ENCODE measurements at regions not wholly inside any gene's neighbourhood (a gene's known extent, or its start where the extent isn't known, plus 50 kb on each side); places are given as distances from the start of the nearest gene placed in this dataset.

GRCh38 chr19:29016926-29017760 lies 195.8 kb downstream of the UQCRFS1 start:
- Histone ChIP-seq H3K4me3 (no peak overlapping the region), H3K27me3 (peaks cover 0 to 36% of the 10 kb centered on the region in 2 donors), H3K27ac (no peak overlapping the region), H3K4me1 (no peaks in the 10 kb centered on the region), H3K9me3 (no peaks in the 10 kb centered on the region), H3K36me3 (no peaks in the 10 kb centered on the region)
- ATAC-seq = no peak
- intact Hi-C loops (cut with DNase I) = no loop called here
- no peak for TF ChIP-seq CTCF (IDR thresholded peaks at IDR 0.05)
- no peak for DNase-seq

DNA sequence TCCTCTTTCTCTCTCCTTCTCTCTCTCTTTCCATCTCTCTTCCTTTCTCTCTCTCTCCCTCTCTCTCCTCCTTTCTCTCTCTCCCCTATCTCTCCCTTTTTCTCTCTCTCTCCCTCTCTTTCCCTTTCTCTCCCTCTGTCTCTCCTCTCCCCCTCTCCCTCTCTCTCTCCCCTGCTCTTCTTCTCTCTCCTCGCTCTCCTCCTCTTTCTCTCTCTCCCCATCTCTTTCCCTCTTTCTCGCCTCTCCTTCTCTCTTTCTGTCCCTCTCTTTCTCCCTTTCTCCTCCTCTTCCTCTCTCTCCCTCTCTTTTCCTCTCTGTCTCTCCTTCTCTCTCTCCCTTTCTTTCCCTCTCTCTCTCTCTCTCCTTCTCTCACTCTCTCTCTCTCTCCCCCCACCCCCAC lies 196.6 kb downstream of the UQCRFS1 start:
- Histone ChIP-seq H3K9me3 (no peaks in the 10 kb centered on the region), H3K27ac (no peak overlapping the region), H3K4me1 (no peaks in the 10 kb centered on the region), H3K36me3 (no peaks in the 10 kb centered on the region), H3K27me3 (peaks cover 0 to 31% of the 10 kb centered on the region in 2 donors), H3K4me3 (no peak overlapping the region)
- no peak for DNase-seq
- intact Hi-C loops (cut with DNase I) = no loop called here
- no peak for TF ChIP-seq CTCF (IDR thresholded peaks at IDR 0.05)
- ATAC-seq = no peak

GRCh38 chr19:29015569-29015968 lies 197.4 kb downstream of the UQCRFS1 start:
- ATAC-seq = no peak
- TF ChIP-seq CTCF (IDR thresholded peaks at IDR 0.05) = no peak
- intact Hi-C loops (cut with DNase I) = no loop called here

DNA sequence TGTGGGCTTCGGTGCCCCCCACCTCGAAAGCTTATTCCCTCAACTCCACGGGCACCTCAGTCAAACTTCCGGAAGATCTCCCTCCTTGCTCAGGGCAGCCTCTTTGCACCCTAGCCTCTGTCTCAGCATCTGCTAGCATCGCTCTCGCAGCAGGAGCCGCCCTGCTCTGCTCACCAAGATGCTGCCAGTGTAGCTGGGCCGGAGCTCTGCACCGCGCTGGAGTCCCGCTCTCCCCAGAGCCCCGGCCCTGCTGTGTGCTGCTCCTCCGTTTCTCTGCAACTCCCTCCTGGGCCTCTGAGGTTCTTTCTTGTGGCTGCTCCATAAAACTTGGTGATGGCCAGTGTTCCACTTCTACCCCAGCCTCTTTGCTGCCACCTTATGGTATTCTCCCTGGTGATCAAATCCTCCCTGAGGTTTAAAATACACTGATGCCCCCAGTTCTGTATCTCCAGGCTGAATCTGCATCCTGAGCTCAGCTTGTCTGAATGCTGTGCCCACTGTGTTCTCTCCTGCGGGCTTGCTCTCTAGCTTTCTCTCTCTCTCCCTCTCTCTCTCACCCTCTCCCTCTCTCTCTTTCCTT lies 198.0 kb downstream of the UQCRFS1 start:
- H3K4me3 ChIP-seq = no peak overlapping the region
- H3K36me3 ChIP-seq = no peaks in the 10 kb centered on the region
- DNase-seq (no peak), ATAC-seq (no peak)
- H3K4me1 ChIP-seq = no peaks in the 10 kb centered on the region
- H3K9me3 ChIP-seq = no peaks in the 10 kb centered on the region
- peaks cover 0 to 23% of the 10 kb centered on the region in 2 donors for H3K27me3 ChIP-seq
- intact Hi-C loops (cut with DNase I) = no loop called here
- H3K27ac ChIP-seq = no peak overlapping the region
- TF ChIP-seq CTCF (IDR thresholded peaks at IDR 0.05) = no peak

More at GRCh38 chr19:29015569-29015968, 197.4 kb downstream of the UQCRFS1 start:
- H3K4me1 ChIP-seq = no peaks in the 10 kb centered on the region
- H3K27ac ChIP-seq = no peak overlapping the region
- H3K36me3 ChIP-seq = no peaks in the 10 kb centered on the region
- no peak for DNase-seq
- no peak overlapping the region for H3K4me3 ChIP-seq
- no peaks in the 10 kb centered on the region for H3K9me3 ChIP-seq
- peaks cover 0 to 23% of the 10 kb centered on the region in 2 donors for H3K27me3 ChIP-seq

DNA sequence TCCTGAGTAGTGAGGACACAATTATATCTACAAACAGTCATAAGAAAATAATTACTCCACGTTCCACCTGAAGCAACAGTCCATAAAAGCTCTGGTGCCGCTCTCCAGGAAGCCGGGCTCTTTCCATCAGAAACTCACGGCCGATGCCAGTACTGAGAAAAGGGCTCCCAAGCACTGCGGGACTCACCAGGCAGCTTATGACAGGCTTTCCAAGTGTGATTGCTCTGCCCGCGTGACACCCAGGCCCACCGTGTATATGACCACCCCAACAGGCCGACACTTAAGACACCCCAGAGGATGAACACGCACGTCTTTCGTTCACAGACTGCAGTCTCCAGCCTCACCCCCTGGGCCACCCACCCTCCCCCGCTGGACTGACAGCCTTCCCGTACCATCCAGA lies 199.0 kb downstream of the UQCRFS1 start:
- ATAC-seq = no peak
- no peaks in the 10 kb centered on the region for H3K9me3 ChIP-seq

More for the DNA sequence above, 199.0 kb downstream of the UQCRFS1 start:
- no peak overlapping the region for H3K4me3 ChIP-seq
- no peaks in the 10 kb centered on the region for H3K4me1 ChIP-seq
- DNase-seq = no peak
- peaks cover 0 to 18% of the 10 kb centered on the region in 2 donors for H3K27me3 ChIP-seq
- no peaks in the 10 kb centered on the region for H3K36me3 ChIP-seq
- H3K27ac ChIP-seq = no peak overlapping the region
- TF ChIP-seq CTCF (IDR thresholded peaks at IDR 0.05) = no peak
- intact Hi-C loops (cut with DNase I) = no loop called here

Data from left lung (tissue), 4 donors.